OCI-LY1 (cell line): ENCODE measurements at regions not wholly inside any gene's neighbourhood (a gene's known extent, or its start where the extent isn't known, plus 50 kb on each side); places are given as distances from the start of the nearest gene placed in this dataset.

ENCODE experiments used
- H2AFZ ChIP-seq: fragments of 200-600 bp; sonication (generic), shearing (Covaris generic); 2 replicates; pipeline ENCODE4 v1.6.0; 2014; ENCODE audit warnings: antibody characterized with exemption, mild to moderate bottlenecking, low read length
- H3F3A ChIP-seq: fragments of 200-600 bp; sonication (generic), shearing (Covaris generic); 2 replicates; pipeline ENCODE4 v1.6.0; 2014; ENCODE audit warnings: mild to moderate bottlenecking, antibody characterized with exemption, low read length, moderate library complexity; ENCODE audit not compliant: insufficient read depth
- H3K27ac ChIP-seq: fragments of 200-600 bp; sonication (generic); 2 replicates; pipeline ENCODE4 v1.5.1; 2014; ENCODE audit warnings: low read length, mixed run types, mild to moderate bottlenecking, low read depth; ENCODE audit not compliant: poor library complexity, severe bottlenecking
- H3K27me3 ChIP-seq: fragments of 200-600 bp; sonication (generic); 2 replicates; pipeline ENCODE4 v1.6.0; 2014; ENCODE audit warnings: antibody characterized with exemption, mild to moderate bottlenecking, low read length, moderate library complexity; ENCODE audit not compliant: insufficient read depth
- H3K36me3 ChIP-seq: fragments of 200-600 bp; sonication (generic); 2 replicates; pipeline ENCODE4 v1.6.1; 2014; ENCODE audit warnings: mild to moderate bottlenecking, antibody characterized with exemption, low read length, moderate library complexity, mixed read lengths; ENCODE audit not compliant: insufficient read depth
- H3K4me1 ChIP-seq: fragments of 200-600 bp; sonication (generic); 2 replicates; pipeline ENCODE4 v1.5.1; 2014; ENCODE audit warnings: mild to moderate bottlenecking, low read length, moderate library complexity; ENCODE audit not compliant: insufficient read depth, severe bottlenecking
- H3K4me2 ChIP-seq: fragments of 200-600 bp; sonication (generic), shearing (Covaris generic); 2 replicates; pipeline ENCODE4 v1.6.1; 2014; ENCODE audit warnings: low read length
- H3K4me3 ChIP-seq: fragments of 200-600 bp; sonication (generic); 2 replicates; pipeline ENCODE4 v1.5.1; 2014; ENCODE audit warnings: low read length, low read depth, mild to moderate bottlenecking, mixed read lengths; ENCODE audit not compliant: poor library complexity, severe bottlenecking
- H3K79me2 ChIP-seq: fragments of 200-600 bp; shearing (Covaris generic); 2 replicates; pipeline ENCODE4 v1.6.1; 2016; ENCODE audit warnings: mixed run types, low read length, mixed read lengths; ENCODE audit not compliant: insufficient read depth
- H3K9ac ChIP-seq: fragments of 200-600 bp; sonication (generic), shearing (Covaris generic); 2 replicates; pipeline ENCODE4 v1.6.1; 2014; ENCODE audit warnings: mild to moderate bottlenecking, low read length, mixed read lengths
- H3K9me2 ChIP-seq: fragments of 200-600 bp; sonication (generic), shearing (Covaris generic); 2 replicates; pipeline ENCODE4 v1.6.1; 2014; ENCODE audit warnings: low read depth, mild to moderate bottlenecking, low read length, mixed read lengths
- H3K9me3 ChIP-seq: fragments of 200-600 bp; shearing (Covaris generic); 2 replicates; pipeline ENCODE4 v1.6.1; 2014; ENCODE audit warnings: low read length, mixed read lengths
- H4K20me1 ChIP-seq: fragments of 200-600 bp; sonication (generic), shearing (Covaris generic); 2 replicates; pipeline ENCODE4 v1.6.0; 2016; ENCODE audit warnings: mild to moderate bottlenecking, low read length; ENCODE audit not compliant: insufficient read depth
- EZH2 ChIP-seq: fragments of 200-600 bp; sonication (generic), shearing (Covaris generic); IDR thresholded peaks from 2 replicates; pipeline ENCODE4 v1.8.0; 2017; ENCODE audit warnings: borderline replicate concordance, mixed run types, mild to moderate bottlenecking, antibody characterized with exemption, low read length, moderate library complexity, mixed read lengths
- TF ChIP-seq, protein P1 (sequence below): fragments of 200-600 bp; sonication (generic), shearing (Covaris generic); IDR thresholded peaks from 2 replicates; pipeline ENCODE4 v1.5.1; 2017; ENCODE audit warnings: mild to moderate bottlenecking, antibody characterized with exemption, low read length, moderate library complexity, mixed read lengths

DNA sequence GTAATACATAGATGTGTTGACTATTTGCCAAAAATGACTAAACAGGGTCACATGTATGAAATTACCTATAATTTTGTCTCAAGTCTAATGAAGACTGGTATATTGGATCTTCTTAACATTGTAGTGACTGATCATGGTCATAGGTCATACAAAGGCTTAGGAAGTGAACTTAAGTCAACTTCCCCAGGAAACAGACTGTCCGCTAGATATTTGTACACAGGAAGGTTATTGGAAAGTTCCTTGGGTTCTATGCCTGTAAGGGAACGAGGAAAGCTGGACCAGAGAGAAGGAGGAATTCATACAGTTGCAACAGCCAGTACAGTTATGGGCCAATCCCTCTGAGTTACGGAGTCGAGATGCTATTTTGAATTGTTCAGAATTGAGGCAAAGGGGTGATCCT lies 462.0 kb upstream of the THRB start:
- H3K4me3 ChIP-seq: no peak overlapping the region
- H3K9ac ChIP-seq: no peak overlapping the region
- no peaks in the 10 kb centered on the region for H3K9me3 ChIP-seq
- TF ChIP-seq, protein P1, sequence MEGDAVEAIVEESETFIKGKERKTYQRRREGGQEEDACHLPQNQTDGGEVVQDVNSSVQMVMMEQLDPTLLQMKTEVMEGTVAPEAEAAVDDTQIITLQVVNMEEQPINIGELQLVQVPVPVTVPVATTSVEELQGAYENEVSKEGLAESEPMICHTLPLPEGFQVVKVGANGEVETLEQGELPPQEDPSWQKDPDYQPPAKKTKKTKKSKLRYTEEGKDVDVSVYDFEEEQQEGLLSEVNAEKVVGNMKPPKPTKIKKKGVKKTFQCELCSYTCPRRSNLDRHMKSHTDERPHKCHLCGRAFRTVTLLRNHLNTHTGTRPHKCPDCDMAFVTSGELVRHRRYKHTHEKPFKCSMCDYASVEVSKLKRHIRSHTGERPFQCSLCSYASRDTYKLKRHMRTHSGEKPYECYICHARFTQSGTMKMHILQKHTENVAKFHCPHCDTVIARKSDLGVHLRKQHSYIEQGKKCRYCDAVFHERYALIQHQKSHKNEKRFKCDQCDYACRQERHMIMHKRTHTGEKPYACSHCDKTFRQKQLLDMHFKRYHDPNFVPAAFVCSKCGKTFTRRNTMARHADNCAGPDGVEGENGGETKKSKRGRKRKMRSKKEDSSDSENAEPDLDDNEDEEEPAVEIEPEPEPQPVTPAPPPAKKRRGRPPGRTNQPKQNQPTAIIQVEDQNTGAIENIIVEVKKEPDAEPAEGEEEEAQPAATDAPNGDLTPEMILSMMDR: no peak
- no peak for TF ChIP-seq EZH2
- no peaks in the 10 kb centered on the region for H3K4me1 ChIP-seq
- no peaks in the 10 kb centered on the region for H3K36me3 ChIP-seq
- no peaks in the 10 kb centered on the region for H4K20me1 ChIP-seq
- no peak overlapping the region for H2AFZ ChIP-seq
- no peaks in the 10 kb centered on the region for H3K27me3 ChIP-seq
- H3F3A ChIP-seq: no peaks in the 10 kb centered on the region
- no peaks in the 10 kb centered on the region for H3K79me2 ChIP-seq
- H3K9me2 ChIP-seq: no peaks in the 10 kb centered on the region
- H3K27ac ChIP-seq: no peak overlapping the region
- no peak overlapping the region for H3K4me2 ChIP-seq

DNA sequence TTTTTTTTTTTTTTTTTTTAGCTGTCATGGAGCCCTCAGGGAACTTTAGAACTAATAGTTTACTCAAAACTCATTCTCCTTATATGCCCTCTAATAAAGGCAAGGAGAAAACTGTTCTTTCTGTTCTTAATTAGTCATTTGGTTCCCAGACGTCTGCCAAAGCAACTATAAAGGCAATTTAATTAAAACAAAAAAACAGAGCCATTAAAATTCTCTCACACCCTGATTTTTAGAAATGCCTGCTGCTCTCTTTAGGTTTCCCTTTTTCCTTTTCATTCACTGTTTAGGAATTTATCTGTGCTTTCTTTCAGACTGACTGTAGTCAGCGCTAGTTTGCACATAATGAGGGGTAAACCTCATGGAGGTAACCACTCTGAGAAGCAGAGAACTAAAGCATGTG lies 463.6 kb upstream of the THRB start:
- Histone ChIP-seq H3K9me2 (no peaks in the 10 kb centered on the region), H3K27ac (no peak overlapping the region), H3K4me2 (no peak overlapping the region), H3K36me3 (no peaks in the 10 kb centered on the region), H2AFZ (no peak overlapping the region), H3K9ac (no peak overlapping the region), H3K4me1 (no peaks in the 10 kb centered on the region), H4K20me1 (no peaks in the 10 kb centered on the region), H3K27me3 (no peaks in the 10 kb centered on the region), H3K9me3 (no peaks in the 10 kb centered on the region), H3K4me3 (no peak overlapping the region), H3K79me2 (no peaks in the 10 kb centered on the region), H3F3A (no peaks in the 10 kb centered on the region)
- TF ChIP-seq, protein P1: no peak
- no peak for TF ChIP-seq EZH2

DNA sequence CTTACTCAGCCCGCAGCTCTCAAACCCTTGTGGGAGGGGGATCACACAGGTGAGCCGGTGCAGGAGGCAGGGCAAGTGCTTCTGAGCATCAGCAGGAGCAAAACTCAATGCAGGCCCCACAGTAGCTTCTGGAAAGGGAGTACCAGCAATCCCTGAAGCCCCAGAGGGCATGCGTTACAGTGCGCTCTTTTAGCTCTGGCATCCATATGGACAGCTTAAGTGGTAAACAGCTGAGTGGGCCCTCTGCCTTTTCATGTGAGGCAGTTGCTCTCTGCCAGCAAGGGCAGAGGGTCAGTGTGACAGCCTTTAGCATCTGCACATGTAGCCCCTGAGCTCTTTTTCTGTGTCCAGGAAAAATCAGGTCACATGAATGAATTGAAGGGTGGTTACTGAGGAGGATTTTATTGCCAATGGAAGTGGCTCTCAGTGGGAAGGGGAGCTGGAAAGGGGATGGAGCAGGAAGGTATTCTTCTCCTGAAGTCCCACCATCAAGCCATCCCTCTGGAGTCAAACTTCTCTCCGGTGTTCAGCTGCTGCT lies 464.3 kb upstream of the THRB start:
- no peak for TF ChIP-seq EZH2
- TF ChIP-seq, protein P1: no peak
- H3F3A ChIP-seq: no peaks in the 10 kb centered on the region
- no peaks in the 10 kb centered on the region for H3K4me1 ChIP-seq
- H4K20me1 ChIP-seq: no peaks in the 10 kb centered on the region
- no peak overlapping the region for H3K9ac ChIP-seq
- H3K4me2 ChIP-seq: no peak overlapping the region
- H3K9me3 ChIP-seq: no peaks in the 10 kb centered on the region
- H3K79me2 ChIP-seq: no peaks in the 10 kb centered on the region
- H3K9me2 ChIP-seq: no peaks in the 10 kb centered on the region
- H3K27ac ChIP-seq: no peak overlapping the region
- H3K27me3 ChIP-seq: no peaks in the 10 kb centered on the region
- no peak overlapping the region for H3K4me3 ChIP-seq
- H2AFZ ChIP-seq: no peak overlapping the region
- H3K36me3 ChIP-seq: no peaks in the 10 kb centered on the region
